HG03342 (cell line): ENCODE measurements at regions not wholly inside any gene's neighbourhood (a gene's known extent, or its start where the extent isn't known, plus 50 kb on each side); places are given as distances from the start of the nearest gene placed in this dataset.

Experiments
- ATAC-seq: cut with Tn5 transposase; IDR thresholded peaks from one replicate; pipeline ENCODE4 v1.9.1; 2021; ENCODE audit warnings: mild to moderate bottlenecking, moderate library complexity; ENCODE audit not compliant: unreplicated experiment

GRCh38 chr7:85529201-85529600 lies 342.3 kb upstream of the SEMA3D start:
- ATAC-seq, result no peak

GRCh38 chr7:85528581-85528980 lies 341.7 kb upstream of the SEMA3D start:
- no peak for ATAC-seq

- ATAC-seq, result no peak
Measured at GRCh38 chr7:85525676-85526075, 338.8 kb upstream of the SEMA3D start.

- no peak for ATAC-seq
Measured at GRCh38 chr7:85522070-85522469, 335.2 kb upstream of the SEMA3D start.

GRCh38 chr7:85521108-85521694 lies 334.3 kb upstream of the SEMA3D start:
- no peak for ATAC-seq

DNA sequence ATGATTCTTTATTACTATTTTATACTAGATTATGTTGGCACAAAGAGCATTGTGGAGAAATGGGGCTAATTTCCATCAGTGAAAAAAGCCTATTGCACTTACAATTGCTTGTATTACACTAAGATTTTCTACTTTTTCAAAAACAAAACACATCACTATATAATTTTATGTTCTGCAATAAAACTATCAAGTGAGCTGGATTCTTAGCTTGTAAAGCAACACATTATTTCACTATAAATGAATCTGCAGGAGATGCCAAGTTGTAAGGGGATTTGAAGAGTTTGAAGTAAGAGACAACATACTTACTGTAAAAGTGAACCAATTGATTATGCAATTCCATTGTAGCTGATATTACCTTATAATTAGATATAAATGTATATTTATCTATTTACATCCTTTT lies 333.3 kb upstream of the SEMA3D start:
- ATAC-seq, result no peak

- no peak for ATAC-seq
Measured at GRCh38 chr7:85516675-85517074, 329.8 kb upstream of the SEMA3D start.

DNA sequence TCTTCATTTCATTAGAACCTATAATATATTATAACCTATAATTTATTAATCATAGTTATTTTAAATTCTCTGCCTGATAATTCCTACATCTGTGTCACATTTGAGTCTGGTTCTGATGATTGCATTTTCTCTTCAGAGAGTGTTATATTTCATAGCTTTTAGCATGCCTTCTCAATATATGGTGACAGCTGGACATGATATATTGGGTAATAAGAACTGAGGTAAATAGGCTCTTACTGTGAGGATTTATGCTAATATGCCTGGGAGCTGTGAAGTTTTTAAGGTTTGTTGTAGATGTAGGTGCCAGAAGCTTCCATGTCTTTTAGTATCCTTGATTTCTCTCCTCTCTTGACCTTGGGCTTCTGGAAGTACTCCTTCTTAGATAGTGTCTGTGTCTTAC lies 325.9 kb upstream of the SEMA3D start:
- no peak for ATAC-seq

DNA sequence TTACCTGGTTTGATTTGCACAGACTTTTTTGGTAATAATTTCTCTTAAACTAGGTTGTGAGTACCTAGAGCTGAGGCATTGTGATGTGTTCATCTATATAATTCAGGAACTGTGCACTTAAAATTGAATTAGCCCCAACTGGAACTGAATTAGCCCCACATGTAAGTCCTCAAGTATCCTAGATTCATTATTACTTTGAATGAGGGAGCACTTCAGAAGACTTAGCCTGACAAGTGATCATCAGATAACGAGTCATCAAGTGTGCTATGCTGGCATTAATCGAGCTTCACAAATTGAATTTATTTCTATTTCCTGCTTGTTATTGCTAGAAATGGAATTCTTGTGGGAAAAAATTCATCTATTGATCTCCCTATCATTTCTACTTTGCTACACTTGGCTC lies 323.4 kb upstream of the SEMA3D start:
- ATAC-seq, result no peak

DNA sequence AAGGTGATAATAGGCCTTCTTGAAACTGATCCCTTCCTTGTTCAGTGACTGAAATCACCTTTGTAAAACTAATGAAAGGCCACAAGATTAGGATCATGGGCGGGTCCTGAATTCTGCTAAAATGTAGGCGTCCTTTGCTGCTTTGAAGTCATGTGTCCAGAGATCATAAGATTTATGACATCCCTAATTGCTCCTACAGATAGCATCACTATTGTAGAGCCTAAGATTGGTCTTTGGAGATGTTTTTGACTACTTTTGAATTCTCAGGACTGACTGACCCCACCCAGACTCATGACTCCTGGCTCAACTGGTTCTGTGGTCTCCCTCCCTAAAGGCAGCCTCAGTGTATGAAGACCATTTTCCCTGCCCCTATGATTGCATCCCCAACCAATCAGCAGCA lies 322.6 kb upstream of the SEMA3D start:
- ATAC-seq, result no peak

DNA sequence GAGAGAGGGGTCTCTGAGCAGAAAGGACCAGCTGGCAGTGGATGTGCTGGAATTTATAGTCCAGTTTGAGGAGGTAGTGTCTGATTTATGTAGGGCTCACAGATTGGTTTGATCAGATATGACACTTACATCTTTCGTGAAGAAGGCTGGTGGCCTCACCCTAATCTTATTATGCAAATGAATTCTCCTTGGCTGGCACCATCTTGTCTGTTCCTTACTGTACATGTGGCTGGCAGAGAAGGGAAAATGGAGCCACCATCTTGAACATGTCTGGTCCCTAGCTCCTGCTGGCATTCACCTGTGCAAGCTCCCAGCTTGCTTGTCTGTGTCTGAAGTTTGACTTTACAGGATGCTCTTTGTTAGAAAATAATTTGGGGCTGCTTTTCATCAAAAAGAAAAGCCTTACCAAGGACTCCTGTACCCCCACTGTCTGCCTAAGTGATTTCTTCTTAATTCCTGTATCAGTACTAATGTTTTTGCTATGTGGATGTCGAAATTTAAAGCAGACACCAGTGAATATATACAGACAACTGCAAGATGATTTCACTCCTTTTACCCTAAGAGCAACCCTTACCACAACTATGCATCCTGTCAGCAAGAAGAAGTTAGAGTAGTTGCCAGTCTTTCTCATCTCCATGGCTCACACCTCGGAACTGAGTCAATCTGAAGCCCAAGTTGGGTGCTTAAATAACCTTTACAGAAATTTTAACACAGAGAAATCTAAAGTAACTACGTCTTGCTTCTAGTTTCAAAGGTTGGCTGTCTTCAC lies 322.0 kb upstream of the SEMA3D start:
- ATAC-seq, result no peak

DNA sequence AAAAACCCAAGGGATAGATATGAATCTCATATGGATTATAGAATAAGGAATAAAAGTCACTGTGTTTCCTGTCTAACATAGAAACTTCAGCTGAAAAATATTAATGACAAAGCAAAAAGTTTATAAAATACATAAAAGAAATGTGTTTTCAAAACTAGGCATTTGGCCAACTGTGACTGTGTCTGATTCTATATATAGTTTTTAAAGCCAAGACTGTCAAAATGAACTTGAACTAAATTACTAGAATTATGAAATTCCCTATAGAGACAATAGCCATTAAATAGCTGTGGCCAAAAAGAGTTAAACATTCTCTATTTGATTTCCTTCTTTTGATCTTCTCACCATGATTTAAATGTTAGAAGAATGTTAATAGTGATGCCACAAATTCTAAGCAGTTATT lies 311.2 kb upstream of the SEMA3D start:
- no peak for ATAC-seq

DNA sequence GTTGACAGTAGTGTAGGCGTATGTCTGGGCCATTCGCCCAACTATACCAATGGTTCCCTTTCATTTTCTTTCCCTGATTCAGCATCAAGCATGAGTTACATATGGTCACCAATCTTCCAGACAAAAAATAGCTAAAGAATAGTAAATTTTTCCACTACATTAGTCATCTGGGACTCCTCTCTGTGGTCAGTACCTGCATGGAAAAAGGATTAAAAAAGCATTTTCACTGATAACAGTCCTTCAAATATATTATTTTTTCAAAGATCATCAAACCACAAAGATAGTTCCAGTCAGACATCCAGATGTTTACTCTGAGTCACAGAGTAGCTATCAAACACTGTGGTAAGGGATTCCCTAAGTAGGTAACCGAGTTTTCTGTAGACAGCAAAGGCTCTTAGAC lies 302.6 kb upstream of the SEMA3D start:
- ATAC-seq, result no peak

- ATAC-seq, result no peak
Measured at GRCh38 chr7:85488406-85488805, 301.6 kb upstream of the SEMA3D start.

DNA sequence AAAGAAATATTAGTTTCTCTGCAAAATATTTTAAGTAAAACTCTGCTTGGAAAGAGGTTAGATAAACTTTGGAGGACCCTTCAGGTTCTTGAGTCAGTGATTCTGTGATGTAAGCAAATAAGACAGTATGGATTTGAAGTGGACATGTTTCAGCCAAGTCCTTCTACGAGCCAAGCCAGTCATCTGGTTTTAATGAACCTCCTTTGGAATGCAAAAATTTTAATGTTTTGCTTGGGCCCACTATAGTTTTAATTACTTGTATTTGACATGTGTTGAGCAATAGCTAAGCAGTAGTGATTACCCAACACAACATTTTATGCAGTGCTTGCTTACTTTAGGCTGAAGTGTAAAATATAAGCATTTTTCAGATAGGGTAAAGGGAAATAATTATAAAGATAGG lies 296.3 kb upstream of the SEMA3D start:
- no peak for ATAC-seq

DNA sequence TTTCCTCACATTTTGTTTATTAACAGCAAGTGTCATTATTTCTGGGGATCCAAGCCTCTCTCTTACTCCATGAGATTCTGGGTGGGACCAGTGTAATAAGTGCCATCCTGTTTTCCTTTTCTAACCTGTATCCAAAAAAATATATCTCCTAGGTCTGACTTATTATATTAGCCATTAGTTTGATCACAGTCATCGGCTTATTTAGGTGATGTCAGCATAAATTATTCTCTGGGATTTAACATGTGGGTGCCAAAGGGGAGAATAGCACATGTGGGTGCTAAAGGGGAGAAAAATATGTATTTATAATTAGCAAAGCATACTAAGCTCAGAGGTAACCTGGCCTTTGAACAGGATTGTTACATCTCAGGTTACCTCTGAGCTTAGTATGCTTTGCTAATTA lies 293.8 kb upstream of the SEMA3D start:
- ATAC-seq, result no peak

GRCh38 chr7:85479918-85480643 lies 293.2 kb upstream of the SEMA3D start:
- ATAC-seq, result no peak

DNA sequence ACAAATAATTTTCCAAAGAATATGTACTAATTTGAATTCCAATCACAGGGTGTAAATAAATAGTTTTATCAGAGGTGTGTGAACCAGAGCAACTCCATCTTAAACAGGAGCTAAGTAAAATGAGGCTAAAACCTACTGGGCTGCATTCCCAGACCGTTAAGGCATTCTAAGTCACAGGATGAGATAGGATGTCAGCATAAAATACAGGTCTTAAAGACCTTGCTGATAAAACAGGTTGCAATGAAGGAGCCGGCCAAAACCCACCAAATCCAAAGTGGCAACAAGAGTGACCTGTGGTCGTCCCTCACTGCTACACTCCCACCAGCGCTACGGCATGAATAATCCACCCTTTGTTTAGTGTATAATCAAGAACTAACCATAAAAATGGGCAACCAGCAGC lies 291.7 kb upstream of the SEMA3D start:
- no peak for ATAC-seq

DNA sequence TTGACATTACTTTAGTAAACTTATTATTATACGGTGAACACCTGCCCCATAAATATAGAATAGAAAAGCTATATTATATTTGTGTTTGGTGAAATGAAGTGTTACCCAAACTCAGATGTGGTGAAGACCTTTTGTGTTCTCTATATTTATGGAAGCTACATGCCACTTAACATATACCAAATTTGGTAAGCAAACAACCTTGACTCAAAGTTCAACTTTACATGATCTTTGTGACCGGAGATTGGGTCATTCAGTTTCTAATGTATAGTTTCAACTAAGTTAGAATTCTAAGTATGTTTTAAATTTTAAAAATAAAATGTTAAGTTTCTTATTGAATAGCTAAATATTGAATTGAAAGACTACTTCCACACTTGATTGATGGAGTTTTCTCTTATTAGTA lies 288.6 kb upstream of the SEMA3D start:
- ATAC-seq, result no peak

DNA sequence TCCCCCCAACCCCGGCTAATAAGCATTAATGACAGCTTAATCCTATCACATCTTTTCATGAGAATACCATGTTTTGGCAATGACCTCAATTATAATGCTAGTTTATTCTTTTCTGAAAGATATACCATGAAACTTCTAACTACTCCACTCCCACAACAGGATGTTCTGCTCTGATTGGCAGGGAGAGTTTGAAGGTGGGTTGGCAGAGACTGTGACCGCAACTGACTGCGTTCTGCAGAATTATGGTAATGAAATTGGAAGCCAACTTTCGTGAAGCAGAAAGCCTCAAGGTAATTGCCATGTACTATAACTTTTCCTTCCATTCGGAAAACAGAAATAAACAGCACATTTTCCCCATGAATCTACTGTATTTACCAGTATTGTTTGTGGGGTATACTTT lies 288.2 kb upstream of the SEMA3D start:
- no peak for ATAC-seq

DNA sequence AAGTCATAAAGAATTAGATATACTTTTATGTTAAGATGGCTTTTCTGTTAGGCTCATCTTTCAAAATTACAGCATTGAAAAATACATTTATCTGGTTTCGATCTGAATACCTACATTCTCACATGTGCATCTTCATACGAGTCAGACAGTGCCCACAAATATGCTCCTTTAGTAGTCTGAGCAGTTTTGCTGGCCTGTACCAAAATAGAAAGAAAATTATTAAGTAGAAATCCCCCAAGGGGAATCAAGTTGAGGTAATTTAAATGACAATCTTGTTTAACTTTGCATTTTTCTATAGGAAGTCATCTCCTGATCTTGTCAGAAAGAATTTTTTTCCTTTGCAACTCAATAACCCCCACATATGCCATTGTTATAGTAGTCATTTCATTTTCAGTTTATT lies 287.4 kb upstream of the SEMA3D start:
- peak; percentile 77 for ATAC-seq

DNA sequence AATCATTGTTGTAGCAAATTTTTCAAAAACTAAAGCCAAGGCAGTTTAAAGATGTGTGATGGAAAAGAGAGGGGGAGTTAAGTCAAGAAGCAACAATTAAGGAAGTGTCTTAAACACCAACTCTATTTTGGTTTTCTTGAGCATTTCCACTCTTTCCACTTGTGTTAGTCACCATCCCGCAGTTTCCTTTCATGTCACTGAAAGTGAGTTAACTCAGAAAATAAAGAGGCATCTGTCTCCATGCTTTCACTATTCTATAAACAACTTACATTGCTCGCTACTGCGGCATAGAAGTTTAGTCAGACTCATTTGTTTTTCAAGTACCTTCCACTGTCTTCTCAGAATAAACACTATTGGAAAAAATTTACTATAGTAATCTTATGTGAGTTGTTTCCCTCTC lies 284.9 kb upstream of the SEMA3D start:
- peak; percentile 55 for ATAC-seq
